HG03097 (cell line): ENCODE measurements at regions not wholly inside any gene's neighbourhood (a gene's known extent, or its start where the extent isn't known, plus 50 kb on each side); places are given as distances from the start of the nearest gene placed in this dataset.

Experiments used
- ATAC-seq: cut with Tn5 transposase; IDR thresholded peaks from one replicate; pipeline ENCODE4 v1.9.1; 2021; ENCODE audit not compliant: unreplicated experiment, low FRiP score

- no peak for ATAC-seq
Observed at GRCh38 chr13:97715763-97716162, 237.7 kb upstream of the IPO5 start.

GRCh38 chr13:97716746-97717145 is 236.7 kb upstream of the IPO5 start:
- ATAC-seq: no peak

- no peak for ATAC-seq
Observed at GRCh38 chr13:97719736-97720135, 233.7 kb upstream of the IPO5 start.

- no peak for ATAC-seq
Observed at GRCh38 chr13:97720896-97721295, 232.6 kb upstream of the IPO5 start.

GRCh38 chr13:97723655-97724054 is 229.8 kb upstream of the IPO5 start:
- ATAC-seq: no peak

- ATAC-seq: no peak
Observed at GRCh38 chr13:97724450-97724849, 229.0 kb upstream of the IPO5 start.

GRCh38 chr13:97726664-97727280 is 226.7 kb upstream of the IPO5 start:
- ATAC-seq: no peak

- ATAC-seq: no peak
Observed at GRCh38 chr13:97727991-97728390, 225.5 kb upstream of the IPO5 start.

- no peak for ATAC-seq
Observed at GRCh38 chr13:97736436-97736835, 217.0 kb upstream of the IPO5 start.

- no peak for ATAC-seq
Observed at GRCh38 chr13:97742084-97742483, 211.4 kb upstream of the IPO5 start.

- ATAC-seq: no peak
Observed at GRCh38 chr13:97743938-97744337, 209.5 kb upstream of the IPO5 start.

GRCh38 chr13:97746649-97747048 is 206.8 kb upstream of the IPO5 start:
- ATAC-seq: no peak

- no peak for ATAC-seq
Observed at GRCh38 chr13:97749174-97749573, 204.3 kb upstream of the IPO5 start.

- ATAC-seq: no peak
Observed at GRCh38 chr13:97751477-97751876, 202.0 kb upstream of the IPO5 start.

- no peak for ATAC-seq
Observed at GRCh38 chr13:97752961-97753668, 200.4 kb upstream of the IPO5 start.

- ATAC-seq: no peak
Observed at GRCh38 chr13:97753942-97754670, 199.4 kb upstream of the IPO5 start.

GRCh38 chr13:97757807-97758206 is 195.7 kb upstream of the IPO5 start:
- ATAC-seq: no peak

GRCh38 chr13:97758317-97758716 is 195.2 kb upstream of the IPO5 start:
- ATAC-seq: no peak

- ATAC-seq: no peak
Observed at GRCh38 chr13:97761796-97762540, 191.5 kb upstream of the IPO5 start.

- no peak for ATAC-seq
Observed at GRCh38 chr13:97766749-97767148, 186.7 kb upstream of the IPO5 start.

- ATAC-seq: no peak
Observed at GRCh38 chr13:97768134-97768533, 185.3 kb upstream of the IPO5 start.
